GM12864 (cell line): ENCODE measurements at regions not wholly inside any gene's neighbourhood (a gene's known extent, or its start where the extent isn't known, plus 50 kb on each side); places are given as distances from the start of the nearest gene placed in this dataset.

Experiments
- DNase-seq: peaks from one replicate; pipeline ENCODE4 v3.0.0-alpha.2; 2011; ENCODE audit warnings: low read depth
- H3K4me3 ChIP-seq: 2 replicates; pipeline ENCODE4 v1.5.1; 2011; ENCODE audit warnings: mild to moderate bottlenecking, low read depth, low read length, control low read depth
- CTCF ChIP-seq: IDR thresholded peaks from 2 replicates; pipeline ENCODE4 v1.5.1; 2011; ENCODE audit warnings: low read depth, mild to moderate bottlenecking, moderate library complexity, low read length, control low read depth, inconsistent platforms; ENCODE audit errors: missing control alignments

GRCh38 chr4:16337936-16338335 is 111.7 kb upstream of the TAPT1 start:
- DNase-seq, result peak; percentile 2
- H3K4me3 ChIP-seq, result no peak overlapping the region
- no peak for TF ChIP-seq CTCF

GRCh38 chr4:16334601-16335000 is 108.3 kb upstream of the TAPT1 start:
- no peak for DNase-seq
- TF ChIP-seq CTCF, result no peak
- H3K4me3 ChIP-seq, result no peak overlapping the region

GRCh38 chr4:16329797-16330134 is 103.5 kb upstream of the TAPT1 start:
- no peak overlapping the region for H3K4me3 ChIP-seq
- no peak for TF ChIP-seq CTCF
- no peak for DNase-seq

- no peak overlapping the region for H3K4me3 ChIP-seq
- no peak for DNase-seq
- TF ChIP-seq CTCF, result no peak
Observed at GRCh38 chr4:16329125-16329796, 103.0 kb upstream of the TAPT1 start.

- no peak overlapping the region for H3K4me3 ChIP-seq
- TF ChIP-seq CTCF, result no peak
- DNase-seq, result no peak
Observed at GRCh38 chr4:16322183-16322582, 95.9 kb upstream of the TAPT1 start.

- TF ChIP-seq CTCF, result no peak
- H3K4me3 ChIP-seq, result no peak overlapping the region
- DNase-seq, result no peak
Observed at GRCh38 chr4:16315456-16315855, 89.2 kb upstream of the TAPT1 start.

- no peak for DNase-seq
- H3K4me3 ChIP-seq, result no peak overlapping the region
- no peak for TF ChIP-seq CTCF
Observed at GRCh38 chr4:16310606-16311005, 84.3 kb upstream of the TAPT1 start.
